GM12892 (cell line): ENCODE measurements at regions not wholly inside any gene's neighbourhood (a gene's known extent, or its start where the extent isn't known, plus 50 kb on each side); places are given as distances from the start of the nearest gene placed in this dataset.

Experiments used
- POLR2A ChIP-seq: IDR thresholded peaks from 2 replicates; pipeline ENCODE4 v1.6.1; 2011; ENCODE audit warnings: low read depth, low read length, control low read depth
- POLR2AphosphoS5 ChIP-seq: IDR thresholded peaks from 2 replicates; pipeline ENCODE4 v1.6.1; 2011; ENCODE audit warnings: low read depth, low read length, control low read depth

DNA sequence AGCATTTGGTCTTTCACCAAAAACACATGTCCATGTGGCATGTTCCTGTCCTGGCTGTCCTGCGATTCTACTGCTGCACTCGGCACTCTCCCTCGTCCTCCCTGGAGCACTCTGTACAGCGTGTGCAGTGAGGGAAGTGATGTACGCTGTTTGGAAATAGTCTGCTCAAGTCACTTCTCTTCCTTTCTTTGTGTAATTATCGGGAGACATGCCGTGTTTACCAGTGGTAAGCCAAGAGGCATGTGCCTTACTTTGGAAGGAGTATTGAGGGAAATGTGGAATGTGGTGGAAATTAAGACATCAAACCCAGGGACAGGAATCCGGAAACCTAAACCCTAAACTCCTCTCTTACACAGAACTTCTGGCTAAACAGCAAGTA is 268.5 kb upstream of the FOXQ1 start:
- no peak for TF ChIP-seq POLR2A
- no peak for TF ChIP-seq POLR2AphosphoS5
